B cell (primary cell): ENCODE measurements at regions not wholly inside any gene's neighbourhood (a gene's known extent, or its start where the extent isn't known, plus 50 kb on each side); places are given as distances from the start of the nearest gene placed in this dataset.

ENCODE experiments used
- ATAC-seq: fragments of 200-7000 bp; cut with Tn5 transposase; one replicate; pipeline ENCODE4 v1.10.0; 2021; ENCODE audit warnings: low read depth, mild to moderate bottlenecking, moderate number of reproducible peaks, moderate library complexity
- CTCF ChIA-PET: fragments of 350-600 bp; sonication (Branson Sonifier 250); formaldehyde crosslinking; loops from one replicate; lab custom pipeline; 2021; ENCODE audit warnings: antibody characterized with exemption, inconsistent platforms; lab: Charles Lee
- POLR2A ChIA-PET: fragments of 350-600 bp; sonication (Branson Sonifier 250); formaldehyde crosslinking; loops from one replicate; lab custom pipeline; 2021; ENCODE audit warnings: antibody characterized with exemption; lab: Charles Lee
- DNase-seq: peaks from one replicate; pipeline ENCODE4 v3.0.0; 2013
- H2AFZ ChIP-seq: 2 replicates; pipeline ENCODE4 v1.6.1; 2012; ENCODE audit warnings: mild to moderate bottlenecking, low read depth, low read length; ENCODE audit not compliant: insufficient read depth, poor library complexity, severe bottlenecking
- H3K27ac ChIP-seq, 2 donors: 1 replicate in 1 of 2; 2 replicates in 1 of 2; pipeline ENCODE4 v1.5.1; 2012 to 2013; ENCODE audit warnings: low read length in 2 of 2, mild to moderate bottlenecking in 2 of 2, moderate library complexity in 1 of 2
- H3K27me3 ChIP-seq, 4 experiments: fragments of 200-600 bp in 1 of 4; sonication (generic) in 1 of 4; replicated peaks in 1 of 4; 1 replicate in 2 of 4; 2 replicates in 2 of 4; pipeline versions ENCODE4 v1.6.1 to v1.7.0; 2013 to 2016; ENCODE audit warnings: low read length in 3 of 4, mild to moderate bottlenecking in 2 of 4, mixed read lengths in 1 of 4, moderate library complexity in 1 of 4; ENCODE audit not compliant: insufficient read depth in 4 of 4, control insufficient read depth in 3 of 4; ENCODE audit errors: control extremely low read depth in 1 of 4
- H3K36me3 ChIP-seq, 2 experiments: replicated peaks in 1 of 2; 1 replicate in 1 of 2; 2 replicates in 1 of 2; pipeline versions ENCODE4 v1.6.1 to v1.7.1; 2013; ENCODE audit warnings: low read length in 1 of 2; ENCODE audit not compliant: insufficient read depth in 2 of 2, control insufficient read depth in 1 of 2; ENCODE audit errors: control extremely low read depth in 1 of 2, extremely low read depth in 1 of 2
- H3K4me1 ChIP-seq, 2 donors: fragments of 200-600 bp in 1 of 2; sonication (generic) in 1 of 2; 1 replicate in 1 of 2; 2 replicates in 1 of 2; pipeline versions ENCODE4 v1.5.1 to v1.6.1; 2013 to 2017; ENCODE audit warnings: low read length in 2 of 2; ENCODE audit not compliant: control insufficient read depth in 2 of 2, insufficient read depth in 2 of 2
- H3K4me2 ChIP-seq: replicated peaks from 2 replicates; pipeline ENCODE3; 2012; ENCODE audit warnings: mild to moderate bottlenecking, low read depth, low read length; ENCODE audit not compliant: poor library complexity, severe bottlenecking
- H3K4me3 ChIP-seq, 5 experiments: fragments of 200-600 bp in 1 of 5; sonication (generic) in 1 of 5; 1 replicate in 3 of 5; 2 replicates in 2 of 5; pipeline versions ENCODE4 v1.5.1 to v1.7.0; 2011 to 2016; ENCODE audit warnings: low read length in 4 of 5, mild to moderate bottlenecking in 4 of 5, low read depth in 2 of 5, control low read depth in 1 of 5, moderate library complexity in 1 of 5; ENCODE audit not compliant: insufficient read depth in 1 of 5; ENCODE audit errors: control extremely low read depth in 1 of 5, extremely low read depth in 1 of 5
- H3K79me2 ChIP-seq: fragments of 200-600 bp; sonication (generic); one replicate; pipeline ENCODE4 v1.6.0; 2016; ENCODE audit warnings: low read length; ENCODE audit not compliant: control insufficient read depth, insufficient read depth
- H3K9ac ChIP-seq: fragments of 200-600 bp; sonication (generic); 2 replicates; pipeline ENCODE4 v1.6.1; 2017; ENCODE audit warnings: mild to moderate bottlenecking, low read length, moderate library complexity
- H3K9me3 ChIP-seq, 3 donors: one replicate each; pipeline versions ENCODE4 v1.6.1 to v1.7.1; 2013; ENCODE audit warnings: low read length in 2 of 3; ENCODE audit not compliant: control insufficient read depth in 2 of 3, insufficient read depth in 1 of 3; ENCODE audit errors: control extremely low read depth in 1 of 3
- H4K20me1 ChIP-seq: 2 replicates; pipeline ENCODE4 v1.6.0; 2012; ENCODE audit warnings: mild to moderate bottlenecking, low read length; ENCODE audit not compliant: insufficient read depth, control insufficient read depth, poor library complexity, severe bottlenecking
- H3K27ac Mint-ChIP-seq: one replicate; pipeline ENCODE4 v1.8.0; 2021; ENCODE audit warnings: mixed read lengths
- H3K27me3 Mint-ChIP-seq: one replicate; pipeline ENCODE4 v1.8.0; 2021; ENCODE audit warnings: mixed read lengths
- H3K4me1 Mint-ChIP-seq: one replicate; pipeline ENCODE4 v1.8.0; 2021; ENCODE audit warnings: mixed read lengths
- H3K4me3 Mint-ChIP-seq: one replicate; pipeline ENCODE4 v1.8.0; 2021; ENCODE audit warnings: mixed read lengths
- H3K9me3 Mint-ChIP-seq: one replicate; pipeline ENCODE4 v1.8.0; 2022; ENCODE audit warnings: mixed read lengths; ENCODE audit not compliant: insufficient read depth
- EZH2 ChIP-seq: IDR thresholded peaks from 2 replicates; pipeline ENCODE4 v1.6.1; 2012; ENCODE audit warnings: borderline replicate concordance, low read depth, mild to moderate bottlenecking, moderate library complexity, low read length; ENCODE audit not compliant: insufficient read depth, poor library complexity, severe bottlenecking
- WGBS: methylation state at CpG from one replicate; pipeline ENCODE4 v1.1.5; 2013; ENCODE audit warnings: missing lambda C conversion rate; ENCODE audit not compliant: insufficient coverage; 5-methylcytosine and 5-hydroxymethylcytosine counted together
- intact Hi-C: fragments of 100-400 bp; cut with micrococcal nuclease; formaldehyde crosslinking; loops from one replicate; pipeline ENCODE4 v1.10.0; 2022
- TF ChIP-seq, protein P1 (sequence below): fragments of 200-600 bp; IDR thresholded peaks from one replicate; pipeline ENCODE4 v1.8.0; 2022; ENCODE audit warnings: antibody characterized with exemption, mild to moderate bottlenecking

DNA sequence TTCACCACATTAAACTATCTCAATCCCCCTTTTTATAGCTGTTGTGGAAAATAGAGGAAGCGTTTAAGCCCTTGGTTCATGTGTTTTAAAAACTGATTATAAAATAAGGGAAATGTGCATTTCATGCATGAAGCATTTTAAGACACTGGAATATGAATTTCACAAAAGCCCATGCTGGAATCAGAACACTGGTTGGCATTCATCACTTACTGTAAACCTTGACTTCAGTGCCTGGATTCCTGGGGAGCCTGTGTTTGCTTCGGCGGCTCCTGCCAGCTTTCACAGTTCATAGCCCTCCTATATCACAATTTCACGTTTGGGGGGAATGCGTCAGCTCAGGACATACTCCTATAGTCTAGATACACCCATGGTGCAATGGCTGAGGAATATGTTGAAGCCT is 336.9 kb downstream of the INSIG2 start:
- H3K79me2 ChIP-seq = no peaks in the 10 kb centered on the region
- ChIA-PET CTCF (no interaction called here), POLR2A (no interaction called here)
- no peak overlapping the region for H3K4me3 ChIP-seq
- TF ChIP-seq EZH2 = no peak
- TF ChIP-seq, protein P1, sequence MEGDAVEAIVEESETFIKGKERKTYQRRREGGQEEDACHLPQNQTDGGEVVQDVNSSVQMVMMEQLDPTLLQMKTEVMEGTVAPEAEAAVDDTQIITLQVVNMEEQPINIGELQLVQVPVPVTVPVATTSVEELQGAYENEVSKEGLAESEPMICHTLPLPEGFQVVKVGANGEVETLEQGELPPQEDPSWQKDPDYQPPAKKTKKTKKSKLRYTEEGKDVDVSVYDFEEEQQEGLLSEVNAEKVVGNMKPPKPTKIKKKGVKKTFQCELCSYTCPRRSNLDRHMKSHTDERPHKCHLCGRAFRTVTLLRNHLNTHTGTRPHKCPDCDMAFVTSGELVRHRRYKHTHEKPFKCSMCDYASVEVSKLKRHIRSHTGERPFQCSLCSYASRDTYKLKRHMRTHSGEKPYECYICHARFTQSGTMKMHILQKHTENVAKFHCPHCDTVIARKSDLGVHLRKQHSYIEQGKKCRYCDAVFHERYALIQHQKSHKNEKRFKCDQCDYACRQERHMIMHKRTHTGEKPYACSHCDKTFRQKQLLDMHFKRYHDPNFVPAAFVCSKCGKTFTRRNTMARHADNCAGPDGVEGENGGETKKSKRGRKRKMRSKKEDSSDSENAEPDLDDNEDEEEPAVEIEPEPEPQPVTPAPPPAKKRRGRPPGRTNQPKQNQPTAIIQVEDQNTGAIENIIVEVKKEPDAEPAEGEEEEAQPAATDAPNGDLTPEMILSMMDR = no peak
- H3K27me3 ChIP-seq = no peaks in the 10 kb centered on the region
- no CpG with 5 or more reads among the region's 5 CpGs for WGBS
- no peak for DNase-seq
- H3K4me2 ChIP-seq = no peak overlapping the region
- no peak overlapping the region for H2AFZ ChIP-seq
- Mint-ChIP-seq H3K27me3 (peaks cover 5% of the 10 kb centered on the region), H3K27ac (no peak overlapping the region), H3K4me3 (no peak overlapping the region), H3K4me1 (no peaks in the 10 kb centered on the region), H3K9me3 (no peaks in the 10 kb centered on the region)
- H3K27ac ChIP-seq = no peak overlapping the region
- no peak overlapping the region for H3K9ac ChIP-seq
- no peaks in the 10 kb centered on the region for H4K20me1 ChIP-seq
- no peaks in the 10 kb centered on the region for H3K36me3 ChIP-seq
- H3K4me1 ChIP-seq = no peaks in the 10 kb centered on the region
- ATAC-seq = no peak
- peaks cover 0 to 2% (median 0%) of the 10 kb centered on the region in 3 donors for H3K9me3 ChIP-seq
- intact Hi-C loops = no loop called here

DNA sequence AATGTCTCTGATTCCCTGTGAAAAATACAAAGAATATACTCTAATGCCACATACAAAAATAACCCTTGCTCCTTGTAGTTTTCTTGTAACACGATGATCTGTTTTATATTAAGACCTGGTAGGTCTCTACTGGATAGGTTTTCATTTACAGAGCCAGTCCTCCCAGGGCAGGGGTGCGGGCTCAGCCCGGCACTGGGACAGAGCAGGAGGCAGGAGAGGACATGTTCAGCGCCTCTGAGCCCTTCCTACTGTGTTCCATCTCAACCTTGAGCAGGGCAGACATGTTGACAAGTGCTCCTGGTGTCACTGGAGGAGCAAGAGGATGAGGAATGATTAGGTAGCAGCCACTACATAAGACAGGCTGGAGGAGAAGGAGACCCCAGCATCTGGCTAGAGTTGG is 335.5 kb downstream of the INSIG2 start:
- Histone ChIP-seq H4K20me1 (no peaks in the 10 kb centered on the region), H3K4me3 (no peak overlapping the region), H3K27me3 (peaks cover 0 to 3% (median 0%) of the 10 kb centered on the region in 4 experiments), H2AFZ (no peak overlapping the region), H3K27ac (no peak overlapping the region), H3K9ac (no peak overlapping the region), H3K9me3 (peaks cover 0 to 2% (median 0%) of the 10 kb centered on the region in 3 donors), H3K4me1 (no peaks in the 10 kb centered on the region), H3K4me2 (no peak overlapping the region), H3K79me2 (no peaks in the 10 kb centered on the region), H3K36me3 (no peaks in the 10 kb centered on the region)
- no peaks in the 10 kb centered on the region for H3K4me1 Mint-ChIP-seq
- 83% methylated on average over 2 of the region's 4 CpGs for WGBS
- intact Hi-C loops = no loop called here
- H3K9me3 Mint-ChIP-seq = no peaks in the 10 kb centered on the region
- H3K27me3 Mint-ChIP-seq = peaks cover 10% of the 10 kb centered on the region
- no peak for TF ChIP-seq EZH2
- TF ChIP-seq, protein P1 = no peak
- ATAC-seq (no peak), DNase-seq (no peak)
- CTCF ChIA-PET = no interaction called here
- no peak overlapping the region for H3K4me3 Mint-ChIP-seq
- no peak overlapping the region for H3K27ac Mint-ChIP-seq
- POLR2A ChIA-PET = no interaction called here
